Dedifferentiated amniotic fluid mesenchymal stem cell (primary cell): ENCODE measurements at regions not wholly inside any gene's neighbourhood (a gene's known extent, or its start where the extent isn't known, plus 50 kb on each side); places are given as distances from the start of the nearest gene placed in this dataset.
"Not testable (repeated sequence)": the region's sequence is repeated elsewhere in the genome, so short reads cannot be mapped to it uniquely, and the experiment has no call there.

Experiments used
- DNase-seq: peaks from one replicate; pipeline ENCODE4 v3.0.0-alpha.2; 2016; ENCODE audit errors: extremely low spot score

DNA sequence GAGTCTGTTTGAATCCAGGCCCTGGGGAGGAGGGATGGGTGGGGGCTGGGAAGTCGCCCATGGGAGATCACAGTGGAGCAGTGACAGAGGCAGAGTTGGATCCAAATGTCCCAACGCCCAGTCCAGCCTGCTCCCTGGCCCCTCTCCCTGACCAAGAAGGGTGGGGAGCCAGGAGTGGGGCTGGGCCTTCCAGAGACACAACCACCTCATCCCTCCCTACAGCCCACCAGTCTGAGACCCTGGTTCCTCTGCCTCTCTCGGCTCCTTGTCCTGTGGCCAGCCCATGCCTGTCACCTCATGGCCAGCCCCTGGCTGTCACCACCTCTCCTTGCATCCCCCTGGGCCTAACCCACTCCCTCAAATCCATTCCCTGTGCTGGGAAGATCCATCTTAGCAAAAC, 71.2 kb upstream of the PRR5 start:
- DNase-seq: no peak

DNA sequence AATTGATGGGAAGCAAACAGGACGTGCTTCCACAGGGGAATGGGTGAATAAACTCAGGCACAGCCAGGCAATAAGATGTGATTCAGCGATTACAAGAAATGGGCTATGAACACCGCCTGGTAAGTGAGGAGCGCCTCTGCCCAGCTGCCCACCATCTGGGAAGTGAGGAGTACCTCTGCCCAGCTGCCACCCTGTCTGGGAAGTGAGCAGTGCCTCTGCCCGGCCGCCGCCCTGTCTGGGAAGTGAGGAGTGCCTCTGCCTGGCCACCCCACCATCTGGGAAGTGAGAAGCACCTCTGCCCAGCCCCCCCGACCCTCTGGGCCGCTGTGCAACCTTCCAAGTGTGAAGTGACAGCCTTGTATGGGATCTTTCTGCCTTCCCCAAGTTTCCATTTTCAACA, 73.2 kb upstream of the PRR5 start:
- no peak for DNase-seq

GRCh38 chr22:44628273-44628672, 73.7 kb upstream of the PRR5 start:
- no peak for DNase-seq

DNA sequence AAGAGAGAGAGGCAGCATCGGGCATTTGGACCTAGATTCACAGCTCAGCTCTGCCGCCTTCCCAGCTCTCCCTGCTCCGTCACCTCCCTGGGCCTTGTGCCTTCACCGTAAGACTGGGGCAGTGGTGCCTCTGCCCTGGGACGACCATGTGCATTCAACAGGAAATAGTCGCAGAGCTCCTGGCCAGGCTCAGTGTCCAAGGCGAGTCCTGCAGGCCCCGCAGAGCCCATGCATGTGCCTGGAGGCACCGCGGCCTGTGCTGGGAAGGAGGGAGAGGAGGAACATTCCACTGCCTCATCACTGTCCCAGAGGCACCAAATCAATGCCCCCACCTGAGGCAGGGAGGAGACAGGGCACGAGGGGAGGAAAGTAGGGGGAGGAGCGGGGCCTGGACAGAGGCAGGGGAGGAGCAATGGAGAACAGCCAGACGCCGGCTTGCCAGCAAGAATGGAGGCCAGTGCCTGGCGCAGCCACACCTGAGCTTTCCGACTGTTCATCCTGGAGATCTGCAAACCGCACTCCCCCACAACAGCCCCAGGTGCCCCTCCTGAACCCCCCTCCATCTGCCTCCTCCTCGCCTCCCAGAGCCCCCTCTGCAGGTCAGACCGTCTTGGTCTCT, 74.4 kb upstream of the PRR5 start:
- no peak for DNase-seq

GRCh38 chr22:44625981-44626687, 75.9 kb upstream of the PRR5 start:
- peak; percentile 36 for DNase-seq

GRCh38 chr22:44625421-44625760, 76.6 kb upstream of the PRR5 start:
- no peak for DNase-seq

DNA sequence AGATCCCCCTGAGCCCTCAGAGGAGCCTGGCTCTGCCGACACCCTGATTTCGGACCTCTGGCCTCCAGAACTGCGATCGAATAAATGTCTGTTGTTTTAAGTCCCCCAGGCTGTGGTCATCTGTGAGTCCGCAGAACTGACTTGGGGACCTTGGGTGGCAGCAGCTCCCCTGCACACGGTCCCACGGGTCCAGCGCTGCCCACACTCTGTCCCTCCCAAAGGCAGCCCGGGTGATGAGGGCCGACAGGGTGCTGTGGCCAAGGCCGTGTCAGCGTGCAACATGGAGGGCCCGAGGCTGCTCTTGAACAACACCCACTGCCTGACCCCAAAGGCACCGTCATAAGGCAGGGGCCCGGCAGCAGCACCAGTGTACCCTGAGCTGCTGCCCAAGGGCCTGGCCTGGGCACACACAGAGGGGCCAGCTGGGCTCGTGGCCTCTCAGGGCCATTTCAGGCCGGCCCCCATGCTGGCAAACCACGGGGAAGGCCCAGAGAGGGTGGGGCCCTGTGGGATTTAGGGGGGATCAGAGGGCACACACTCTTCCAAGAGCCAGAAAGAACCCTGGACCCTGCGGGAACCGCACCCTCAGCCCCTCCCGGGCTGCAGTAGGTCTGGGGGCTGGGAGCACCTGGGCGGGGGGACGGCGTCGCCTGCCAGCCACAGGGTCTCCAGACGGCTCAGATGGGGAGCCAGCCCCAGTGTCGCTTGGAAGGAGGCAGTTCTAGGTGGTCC, 77.1 kb upstream of the PRR5 start:
- DNase-seq: no peak

DNA sequence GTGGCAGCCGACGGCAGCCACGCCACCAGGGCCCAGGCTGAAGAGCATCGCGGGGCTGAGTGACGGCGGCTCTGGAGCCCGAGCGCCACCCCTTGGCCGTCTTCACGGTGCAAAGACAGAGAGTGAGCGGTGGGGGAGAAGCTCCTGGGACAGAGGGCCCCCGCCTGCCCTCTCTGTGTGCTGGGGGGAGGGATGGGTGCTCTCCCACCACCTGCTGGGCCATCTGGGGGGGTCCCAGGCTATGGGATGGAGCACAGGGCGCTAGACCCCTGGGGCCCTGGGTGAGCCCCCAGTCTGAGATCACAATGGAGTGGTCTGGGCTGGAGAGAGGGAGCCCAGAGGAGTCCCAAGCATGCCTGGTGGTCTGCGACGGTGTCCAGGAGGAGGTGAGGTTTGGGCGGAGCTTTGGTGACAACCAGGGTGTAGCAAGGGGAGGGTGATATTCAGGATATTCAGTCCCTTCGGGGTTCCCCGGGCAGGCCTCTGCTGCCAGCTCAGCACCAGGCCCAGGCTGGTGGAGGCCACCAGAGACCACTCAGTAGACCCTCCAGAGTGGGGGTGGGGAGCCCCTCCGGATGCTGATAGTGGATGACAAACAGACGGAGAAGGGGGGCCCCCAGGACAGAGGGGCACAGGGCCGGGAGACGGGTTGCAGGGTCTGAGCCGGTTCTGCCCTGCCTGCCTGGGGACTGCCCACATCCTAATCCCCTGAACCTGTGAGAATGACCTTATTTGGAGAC, 78.1 kb upstream of the PRR5 start:
- DNase-seq: no peak

DNA sequence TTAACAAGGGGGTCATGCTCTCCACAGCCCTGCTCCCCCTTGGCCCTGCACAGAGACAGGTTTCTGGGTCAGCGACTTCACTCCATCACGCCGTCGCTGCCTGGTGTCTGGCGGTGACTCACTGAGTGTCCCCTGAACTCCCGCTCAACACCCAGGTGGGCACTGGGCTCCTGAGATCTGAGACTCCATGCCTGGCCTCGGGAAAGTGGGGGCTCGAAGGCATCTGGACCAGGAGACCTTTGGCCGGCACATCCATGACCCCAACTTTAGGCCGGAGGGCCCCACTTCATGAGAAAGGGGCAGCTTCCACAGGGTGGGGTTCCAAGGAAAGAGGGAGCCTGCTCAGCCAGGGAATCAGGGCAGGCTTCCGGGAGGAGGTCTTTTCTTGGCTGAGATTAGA, 79.3 kb upstream of the PRR5 start:
- no peak for DNase-seq

- DNase-seq: no peak
Observed at GRCh38 chr22:44622147-44622427, 79.9 kb upstream of the PRR5 start.

- DNase-seq: no peak
Observed at GRCh38 chr22:44621401-44622146, 80.4 kb upstream of the PRR5 start.

DNA sequence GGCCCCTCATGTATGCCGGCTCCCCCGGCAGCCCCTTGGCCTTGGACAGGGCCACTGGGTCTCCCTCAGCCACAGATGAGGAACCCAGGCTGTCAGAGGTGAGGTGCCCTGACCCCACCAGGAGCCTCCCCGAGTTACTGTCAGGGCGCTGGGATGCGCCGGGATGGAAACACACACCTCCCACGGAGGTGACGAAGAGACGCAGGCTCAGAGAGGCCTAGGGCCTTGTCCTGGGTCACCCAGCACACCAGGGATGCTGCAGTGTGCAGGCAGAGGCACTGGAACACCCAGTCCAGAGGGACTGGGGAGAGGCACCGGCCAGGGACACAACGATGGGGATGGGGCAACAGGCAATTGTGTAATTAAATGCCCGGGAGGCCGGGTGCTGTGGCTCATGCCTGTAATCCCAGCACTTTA, 81.2 kb upstream of the PRR5 start:
- DNase-seq: no peak

DNA sequence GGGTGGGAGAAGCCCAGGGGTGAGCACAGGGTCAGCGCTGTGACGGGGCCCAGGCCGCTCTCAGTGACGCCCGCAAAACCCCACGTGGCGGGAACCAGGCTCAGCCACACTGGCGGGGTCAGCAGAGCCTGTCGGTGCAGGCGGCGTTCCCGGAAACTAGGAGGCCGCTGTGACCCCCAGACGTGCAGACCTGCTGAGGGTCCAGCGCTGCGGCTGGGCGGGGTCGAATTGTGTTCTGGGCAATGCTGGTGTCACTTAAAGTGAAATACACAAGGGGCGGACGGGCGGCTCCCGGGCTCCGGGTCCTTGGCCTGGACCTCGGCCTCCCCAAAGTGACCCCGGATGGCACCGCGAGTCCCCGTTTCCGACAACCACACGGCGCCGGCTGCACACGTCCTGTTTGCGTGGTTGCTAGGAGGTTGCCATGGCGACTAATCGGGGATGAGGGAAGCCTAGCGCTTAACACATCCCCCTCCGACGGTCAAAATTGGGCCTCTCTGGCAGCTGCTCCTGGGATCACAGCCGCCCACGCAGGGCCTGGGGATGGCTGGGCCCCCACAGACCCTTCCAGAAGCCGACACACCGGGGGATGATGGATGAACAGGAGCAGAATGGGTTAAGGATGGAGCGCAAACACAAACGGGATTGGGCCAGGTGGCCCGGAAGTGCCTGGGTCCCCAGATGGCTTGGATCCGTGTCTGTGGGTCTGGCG, 81.7 kb upstream of the PRR5 start:
- DNase-seq: no peak

DNA sequence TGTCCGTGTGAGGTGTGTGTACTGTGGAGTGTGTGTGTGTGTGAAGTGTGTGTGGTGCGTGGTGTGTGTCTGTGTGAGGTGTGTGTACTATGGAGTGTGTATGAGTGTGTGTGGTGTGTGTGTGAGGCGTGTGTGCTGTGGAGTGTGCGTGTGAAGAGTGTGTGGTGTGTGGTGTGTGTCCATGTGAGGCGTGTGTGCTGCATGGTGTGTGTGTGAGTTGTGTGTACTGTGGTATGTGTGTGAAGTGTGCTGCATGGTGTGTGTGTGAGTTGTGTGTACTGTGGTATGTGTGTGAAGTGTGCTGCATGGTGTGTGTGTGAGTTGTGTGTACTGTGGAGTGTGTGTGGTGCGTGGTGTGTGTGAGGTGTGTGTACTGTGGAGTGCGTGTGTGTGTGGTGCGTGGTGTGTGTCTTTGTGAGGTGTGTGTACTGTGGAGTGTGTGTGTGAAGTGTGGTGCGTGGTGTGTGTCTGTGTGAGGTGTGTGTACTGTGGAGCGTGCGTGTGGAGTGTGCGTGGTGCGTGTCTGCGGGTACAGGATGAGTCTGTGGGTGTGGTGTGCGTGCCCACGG, 82.4 kb upstream of the PRR5 start:
- DNase-seq: not testable (repeated sequence)

DNA sequence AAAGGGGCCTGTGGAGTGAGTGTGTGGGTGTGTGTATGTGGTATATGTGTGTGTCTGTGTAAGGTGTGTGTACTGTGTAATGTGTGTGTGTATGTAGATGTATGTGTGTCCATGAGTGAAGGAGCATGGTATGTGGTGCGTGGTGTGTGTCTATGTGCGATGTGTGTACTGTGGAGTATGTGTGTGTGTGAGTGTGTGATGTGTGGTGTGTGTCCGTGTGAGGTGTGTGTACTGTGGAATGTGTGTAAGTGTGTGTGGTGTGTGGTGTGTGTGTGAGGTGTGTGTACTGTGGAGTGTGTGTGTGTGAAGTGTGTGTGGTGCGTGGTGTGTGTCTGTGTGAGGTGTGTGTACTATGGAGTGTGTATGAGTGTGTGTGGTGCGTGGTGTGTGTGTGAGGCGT, 83.1 kb upstream of the PRR5 start:
- not testable (repeated sequence) for DNase-seq

DNA sequence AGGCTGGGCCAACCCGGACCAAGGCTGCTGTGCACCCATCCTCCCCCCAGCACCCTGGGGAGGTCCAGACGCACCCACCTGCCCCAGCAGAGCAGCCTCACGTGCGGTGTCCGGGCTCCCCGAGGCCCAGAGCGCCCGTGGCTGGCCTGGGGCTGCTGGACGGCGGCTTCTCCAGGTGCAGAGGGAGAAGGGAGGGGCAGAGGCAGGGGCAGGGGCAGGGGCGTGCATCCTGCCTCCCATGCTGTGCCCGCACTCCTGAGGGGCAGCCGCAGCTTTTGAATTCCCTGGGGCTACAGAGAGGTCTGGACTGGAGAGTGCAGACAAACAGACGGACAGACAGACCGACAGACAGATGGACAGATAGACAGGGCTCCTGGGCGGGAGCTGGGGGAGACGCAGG, 83.6 kb upstream of the PRR5 start:
- no peak for DNase-seq

DNA sequence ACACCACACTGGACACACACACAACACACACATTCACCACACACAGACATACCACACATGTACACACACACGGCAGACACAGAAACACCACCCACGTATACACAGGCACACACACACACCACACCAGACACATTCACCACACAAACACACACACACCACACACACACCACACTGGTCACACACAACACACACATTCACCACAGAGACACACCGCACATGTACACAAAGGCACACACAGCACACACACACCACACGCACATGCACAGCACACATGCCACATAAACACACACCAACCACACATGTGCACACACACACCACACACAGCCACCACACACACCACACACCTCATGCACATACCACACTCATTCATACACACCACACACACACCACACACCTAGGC, 84.2 kb upstream of the PRR5 start:
- no peak for DNase-seq

- no peak for DNase-seq
Observed at GRCh38 chr22:44616882-44617655, 84.9 kb upstream of the PRR5 start.

DNA sequence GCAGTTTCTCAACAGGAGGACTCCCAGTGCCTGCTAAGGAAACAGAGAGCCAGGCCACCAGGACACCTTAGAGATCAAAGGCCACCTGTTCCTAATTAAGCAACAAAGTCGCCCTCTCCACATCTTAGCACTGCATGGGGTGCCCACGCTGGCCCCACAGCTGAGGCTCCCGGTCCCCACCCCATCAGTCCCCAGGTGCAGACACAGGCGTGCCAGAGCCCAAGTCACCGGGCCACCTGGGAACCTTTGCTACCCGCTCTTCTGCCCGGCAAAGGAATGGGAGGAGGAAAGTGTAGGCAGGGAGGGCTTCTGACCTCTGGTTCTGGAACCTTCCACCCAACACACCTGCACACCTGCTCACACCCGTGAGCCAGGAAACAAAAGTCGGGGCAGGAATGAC, 85.5 kb upstream of the PRR5 start:
- DNase-seq: no peak

GRCh38 chr22:44615602-44616180, 86.3 kb upstream of the PRR5 start:
- no peak for DNase-seq
